Neuronal stem cell (in vitro differentiated cells): ENCODE measurements at regions not wholly inside any gene's neighbourhood (a gene's known extent, or its start where the extent isn't known, plus 50 kb on each side); places are given as distances from the start of the nearest gene placed in this dataset.
"Not testable (repeated sequence)": the region's sequence is repeated elsewhere in the genome, so short reads cannot be mapped to it uniquely, and the experiment has no call there.

Experiments
- DNase-seq: peaks from one replicate; pipeline ENCODE4 v3.0.0-alpha.2; 2013; ENCODE audit warnings: low spot score
- H2AFZ ChIP-seq: one replicate; pipeline ENCODE4 v1.6.1; 2013; ENCODE audit warnings: mild to moderate bottlenecking, low read length, inconsistent platforms
- H2AK5ac ChIP-seq: 2 replicates; pipeline ENCODE4 v1.6.1; 2013; ENCODE audit warnings: low read depth, mild to moderate bottlenecking, inconsistent platforms, low read length, moderate library complexity, mixed read lengths
- H2BK120ac ChIP-seq: 2 replicates; pipeline ENCODE4 v1.6.1; 2013; ENCODE audit warnings: low read depth, mild to moderate bottlenecking, inconsistent platforms, low read length, moderate library complexity, mixed read lengths
- H2BK12ac ChIP-seq: one replicate; pipeline ENCODE4 v1.6.1; 2013; ENCODE audit warnings: low read length, inconsistent platforms
- H2BK15ac ChIP-seq: 2 replicates; pipeline ENCODE4 v1.6.1; 2013; ENCODE audit warnings: mild to moderate bottlenecking, low read length, inconsistent platforms, mixed read lengths
- H2BK5ac ChIP-seq: one replicate; pipeline ENCODE4 v1.6.1; 2013; ENCODE audit warnings: inconsistent platforms, mild to moderate bottlenecking, low read length, moderate library complexity
- H3K14ac ChIP-seq: one replicate; pipeline ENCODE4 v1.6.1; 2013; ENCODE audit warnings: low read length, inconsistent platforms
- H3K18ac ChIP-seq: 2 replicates; pipeline ENCODE4 v1.6.1; 2013; ENCODE audit warnings: low read length, inconsistent platforms
- H3K23ac ChIP-seq: 2 replicates; pipeline ENCODE4 v1.6.1; 2013; ENCODE audit warnings: low read depth, mild to moderate bottlenecking, mixed read lengths, low read length, inconsistent platforms; ENCODE audit not compliant: poor library complexity
- H3K27ac ChIP-seq: replicated peaks from 3 replicates; pipeline ENCODE4 v1.5.1; 2013; ENCODE audit warnings: low read length, inconsistent platforms
- H3K27me3 ChIP-seq, 3 experiments: 2 replicates each; pipeline ENCODE4 v1.6.1; 2013; ENCODE audit warnings: low read length in 3 of 3, mild to moderate bottlenecking in 2 of 3, inconsistent platforms in 1 of 3, low read depth in 1 of 3, mixed read lengths in 1 of 3, moderate library complexity in 1 of 3; ENCODE audit not compliant: control insufficient read depth in 3 of 3, insufficient read depth in 3 of 3
- H3K36me3 ChIP-seq, 2 donors: replicated peaks in 1 of 2; 2 replicates each; pipeline ENCODE4 v1.6.1; 2013; ENCODE audit warnings: low read length in 2 of 2; ENCODE audit not compliant: control insufficient read depth in 2 of 2, insufficient read depth in 2 of 2
- H3K4ac ChIP-seq: 2 replicates; pipeline ENCODE4 v1.6.1; 2013; ENCODE audit warnings: inconsistent platforms, mild to moderate bottlenecking, low read length, moderate library complexity
- H3K4me1 ChIP-seq, 2 donors: 1 replicate in 1 of 2; 2 replicates in 1 of 2; pipeline ENCODE4 v1.6.1; 2013; ENCODE audit warnings: low read length in 2 of 2, low read depth in 1 of 2; ENCODE audit not compliant: control insufficient read depth in 2 of 2, insufficient read depth in 1 of 2
- H3K4me2 ChIP-seq: one replicate; pipeline ENCODE4 v1.6.1; 2013; ENCODE audit warnings: mild to moderate bottlenecking, low read length, inconsistent platforms; ENCODE audit not compliant: insufficient read depth, poor library complexity, severe bottlenecking
- H3K4me3 ChIP-seq, 2 donors: 2 replicates each; pipeline ENCODE4 v1.5.1; 2013; ENCODE audit warnings: low read length in 2 of 2, mild to moderate bottlenecking in 2 of 2, inconsistent platforms in 1 of 2, moderate library complexity in 1 of 2
- H3K79me1 ChIP-seq: one replicate; pipeline ENCODE4 v1.6.1; 2013; ENCODE audit warnings: low read depth, mild to moderate bottlenecking, inconsistent platforms, low read length, moderate library complexity
- H3K9ac ChIP-seq: one replicate; pipeline ENCODE4 v1.6.1; 2013; ENCODE audit warnings: mild to moderate bottlenecking, low read depth, low read length, inconsistent platforms; ENCODE audit not compliant: poor library complexity
- H3K9me3 ChIP-seq, 2 donors: replicated peaks in 1 of 2; 2 replicates each; pipeline versions ENCODE3 to v1.6.1; 2013; ENCODE audit warnings: low read length in 2 of 2, mild to moderate bottlenecking in 2 of 2, inconsistent platforms in 1 of 2, low read depth in 1 of 2, mixed read lengths in 1 of 2, moderate library complexity in 1 of 2; ENCODE audit not compliant: control insufficient read depth in 2 of 2, insufficient read depth in 1 of 2
- H4K8ac ChIP-seq: one replicate; pipeline ENCODE4 v1.6.1; 2013; ENCODE audit warnings: low read depth, mild to moderate bottlenecking, inconsistent platforms, low read length, moderate library complexity
- H4K91ac ChIP-seq: one replicate; pipeline ENCODE4 v1.6.1; 2013; ENCODE audit warnings: low read length, low read depth, mild to moderate bottlenecking, inconsistent platforms; ENCODE audit not compliant: poor library complexity
- WGBS, 2 donors: extraction: QIAGEN DNeasy Blood & Tissue Kit; methylation state at CpG; one replicate each; pipeline ENCODE4 v1.1.7; 2013; ENCODE audit warnings: missing lambda C conversion rate in 2 of 2, mixed read lengths in 1 of 2; ENCODE audit not compliant: insufficient read length in 2 of 2, insufficient replicate concordance in 1 of 2; ENCODE audit errors: extremely low coverage in 2 of 2; 5-methylcytosine and 5-hydroxymethylcytosine counted together

DNA sequence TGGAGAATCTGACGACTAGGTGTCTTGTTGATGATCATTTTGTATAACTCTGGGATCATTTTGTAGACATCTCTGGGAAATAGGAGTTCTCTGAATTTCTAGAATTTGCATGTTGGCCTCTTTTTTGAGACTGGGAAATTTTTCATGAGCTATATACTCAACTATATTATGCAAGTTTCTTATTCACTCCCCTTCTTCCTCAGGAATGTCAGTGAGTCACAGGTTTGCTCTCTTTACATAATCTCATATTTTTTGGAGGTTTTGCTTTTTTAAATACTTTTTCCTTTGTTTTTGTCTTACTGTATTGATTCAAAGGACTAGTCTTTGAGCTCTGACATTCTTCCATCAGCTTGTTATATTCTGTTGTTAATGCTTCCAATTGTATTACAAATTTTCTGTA is 1324.2 kb downstream of the TECRL start:
- no peak overlapping the region for H2AFZ ChIP-seq
- no peak for DNase-seq
- no CpG with 5 or more reads among the region's 1 CpG for WGBS, 2 donors
- H3K79me1 ChIP-seq = no peaks in the 10 kb centered on the region
- no peak overlapping the region for H3K9ac ChIP-seq
- no peak overlapping the region for H2BK5ac ChIP-seq
- no peak overlapping the region for H3K4me3 ChIP-seq
- H3K9me3 ChIP-seq = no peaks in the 10 kb centered on the region
- H2BK12ac ChIP-seq = no peak overlapping the region
- H3K4ac ChIP-seq = no peak overlapping the region
- H3K23ac ChIP-seq = no peak overlapping the region
- no peak overlapping the region for H4K8ac ChIP-seq
- H3K27me3 ChIP-seq = no peaks in the 10 kb centered on the region
- H3K27ac ChIP-seq = no peak overlapping the region
- H3K36me3 ChIP-seq = no peaks in the 10 kb centered on the region
- no peak overlapping the region for H3K14ac ChIP-seq
- H3K4me2 ChIP-seq = no peak overlapping the region
- no peak overlapping the region for H3K18ac ChIP-seq
- H2BK15ac ChIP-seq = no peak overlapping the region
- H2BK120ac ChIP-seq = no peak overlapping the region
- no peak overlapping the region for H2AK5ac ChIP-seq
- H3K4me1 ChIP-seq = no peaks in the 10 kb centered on the region
- no peak overlapping the region for H4K91ac ChIP-seq

- no peak overlapping the region for H2AFZ ChIP-seq
- no peak overlapping the region for H2BK120ac ChIP-seq
- peaks cover 2 to 8% of the 10 kb centered on the region in 2 donors for H3K9me3 ChIP-seq
- no peak overlapping the region for H3K4ac ChIP-seq
- H3K4me2 ChIP-seq = no peak overlapping the region
- H3K4me1 ChIP-seq = no peaks in the 10 kb centered on the region
- no peaks in the 10 kb centered on the region for H3K36me3 ChIP-seq
- no peak overlapping the region for H2BK5ac ChIP-seq
- H4K8ac ChIP-seq = no peak overlapping the region
- H2BK15ac ChIP-seq = no peak overlapping the region
- H3K27me3 ChIP-seq = no peaks in the 10 kb centered on the region
- WGBS, 2 donors = no CpG with 5 or more reads among the region's 1 CpG
- no peak overlapping the region for H2AK5ac ChIP-seq
- no peak overlapping the region for H4K91ac ChIP-seq
- H3K79me1 ChIP-seq = no peaks in the 10 kb centered on the region
- H3K14ac ChIP-seq = no peak overlapping the region
- no peak overlapping the region for H3K18ac ChIP-seq
- H3K9ac ChIP-seq = no peak overlapping the region
- H3K4me3 ChIP-seq = no peak overlapping the region
- no peak for DNase-seq
- H3K23ac ChIP-seq = no peak overlapping the region
- H3K27ac ChIP-seq = no peak overlapping the region
- H2BK12ac ChIP-seq = no peak overlapping the region
Measured at GRCh38 chr4:63080934-63081333, 1328.3 kb downstream of the TECRL start.

DNA sequence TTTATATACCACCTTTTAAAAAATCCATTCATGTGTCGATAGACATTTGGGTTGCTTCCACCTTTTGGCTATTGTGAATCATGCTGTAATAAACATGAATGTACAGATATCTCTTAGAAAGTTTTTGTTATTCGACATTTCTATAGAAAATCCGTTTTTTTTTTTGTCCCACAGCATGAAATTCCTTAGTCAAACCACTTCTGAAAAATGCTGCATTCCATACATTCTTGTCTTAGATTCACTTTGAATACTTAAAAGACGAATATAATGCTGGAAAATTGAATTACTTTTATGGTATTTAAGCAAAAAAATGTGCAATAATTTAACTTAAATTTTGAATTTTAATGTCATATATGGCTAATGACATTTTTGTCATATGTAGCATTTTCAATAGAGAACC is 1345.5 kb downstream of the TECRL start:
- Histone ChIP-seq H4K91ac (no peak overlapping the region), H3K9me3 (no peaks in the 10 kb centered on the region), H3K14ac (no peak overlapping the region), H3K4me3 (no peak overlapping the region), H2BK5ac (no peak overlapping the region), H3K4ac (no peak overlapping the region), H3K27ac (no peak overlapping the region), H3K27me3 (no peaks in the 10 kb centered on the region), H2BK12ac (no peak overlapping the region), H2BK15ac (no peak overlapping the region), H2AK5ac (no peak overlapping the region), H3K23ac (no peak overlapping the region), H3K36me3 (no peaks in the 10 kb centered on the region), H2BK120ac (no peak overlapping the region), H3K79me1 (no peaks in the 10 kb centered on the region), H3K9ac (no peak overlapping the region), H3K4me2 (no peak overlapping the region), H2AFZ (no peak overlapping the region), H3K18ac (no peak overlapping the region), H4K8ac (no peak overlapping the region), H3K4me1 (peaks cover 0 to 10% of the 10 kb centered on the region in 2 donors)
- no peak for DNase-seq
- WGBS, 2 donors = no CpG with 5 or more reads among the region's 4 CpGs

GRCh38 chr4:63062891-63063290 is 1346.4 kb downstream of the TECRL start:
- H3K4ac ChIP-seq, H3K79me1 ChIP-seq, H3K27me3 ChIP-seq, H2BK120ac ChIP-seq, H3K4me3 ChIP-seq, H3K23ac ChIP-seq, H3K9me3 ChIP-seq, DNase-seq, H2BK5ac ChIP-seq, H3K9ac ChIP-seq, H3K27ac ChIP-seq, H4K8ac ChIP-seq, H3K4me1 ChIP-seq, H4K91ac ChIP-seq, H3K14ac ChIP-seq, H3K18ac ChIP-seq, H2AK5ac ChIP-seq, H2BK12ac ChIP-seq, H2BK15ac ChIP-seq, H2AFZ ChIP-seq, H3K4me2 ChIP-seq, H3K36me3 ChIP-seq: not testable (repeated sequence)
- WGBS, 2 donors = no CpG with 5 or more reads among the region's 3 CpGs
